OCI-LY3 (cell line): ENCODE measurements at regions not wholly inside any gene's neighbourhood (a gene's known extent, or its start where the extent isn't known, plus 50 kb on each side); places are given as distances from the start of the nearest gene placed in this dataset.

Source experiments
- H2AFZ ChIP-seq: fragments of 200-600, 300-600 bp; shearing (Covaris generic); 2 replicates; pipeline ENCODE4 v1.6.0; 2014; ENCODE audit warnings: antibody characterized with exemption, low read depth, low read length
- H3K27ac ChIP-seq: fragments of 200-600, 300-600 bp; sonication (generic); 2 replicates; pipeline ENCODE4 v1.5.1; 2014; ENCODE audit warnings: mild to moderate bottlenecking, low read length, moderate library complexity, mixed read lengths
- H3K27me3 ChIP-seq: fragments of 200-600, 300-600 bp; sonication (generic); 2 replicates; pipeline ENCODE4 v1.6.1; 2014; ENCODE audit warnings: low read depth, low read length, mixed read lengths
- H3K36me3 ChIP-seq: fragments of 200-600, 300-600 bp; sonication (generic); replicated peaks from 2 replicates; pipeline ENCODE3; 2014; ENCODE audit warnings: low read depth, low read length, mixed read lengths
- H3K4me1 ChIP-seq: fragments of 300-600, 200-600 bp; sonication (generic); 2 replicates; pipeline ENCODE4 v1.6.1; 2014; ENCODE audit warnings: low read length, mixed read lengths
- H3K4me2 ChIP-seq: fragments of 200-600, 300-600 bp; sonication (generic); 2 replicates; pipeline ENCODE4 v1.6.1; 2014; ENCODE audit warnings: low read length, mixed read lengths
- H3K4me3 ChIP-seq: fragments of 300-600, 200-600 bp; sonication (generic); 2 replicates; pipeline ENCODE4 v1.5.1; 2014; ENCODE audit warnings: antibody characterized with exemption, mild to moderate bottlenecking, low read length, moderate library complexity
- H3K79me2 ChIP-seq: fragments of 300-600, 200-600 bp; shearing (Covaris generic); 2 replicates; pipeline ENCODE4 v1.6.1; 2014; ENCODE audit warnings: mild to moderate bottlenecking, low read length, mixed read lengths
- H3K9ac ChIP-seq: fragments of 300-600, 200-600 bp; shearing (Covaris generic); 2 replicates; pipeline ENCODE4 v1.6.0; 2014; ENCODE audit warnings: mild to moderate bottlenecking, low read length, moderate library complexity
- H3K9me3 ChIP-seq: fragments of 200-600, 300-600 bp; shearing (Covaris generic); 2 replicates; pipeline ENCODE4 v1.6.1; 2014; ENCODE audit warnings: low read length, mixed read lengths; ENCODE audit not compliant: insufficient read depth
- H4K20me1 ChIP-seq: fragments of 200-600, 300-600 bp; sonication (generic); 2 replicates; pipeline ENCODE4 v1.6.1; 2016; ENCODE audit warnings: low read length, mixed read lengths; ENCODE audit not compliant: insufficient read depth
- CTCF ChIP-seq: fragments of 200-600, 300-600 bp; sonication (generic); IDR thresholded peaks from 2 replicates; pipeline ENCODE4 v1.5.1; 2014; ENCODE audit warnings: antibody characterized with exemption, low read length, low read depth
- EZH2phosphoT487 ChIP-seq: fragments of 200-600 bp; shearing (Covaris generic); IDR thresholded peaks from 2 replicates; pipeline ENCODE4 v1.6.1; 2018; ENCODE audit warnings: antibody characterized with exemption, mixed run types, low read depth

DNA sequence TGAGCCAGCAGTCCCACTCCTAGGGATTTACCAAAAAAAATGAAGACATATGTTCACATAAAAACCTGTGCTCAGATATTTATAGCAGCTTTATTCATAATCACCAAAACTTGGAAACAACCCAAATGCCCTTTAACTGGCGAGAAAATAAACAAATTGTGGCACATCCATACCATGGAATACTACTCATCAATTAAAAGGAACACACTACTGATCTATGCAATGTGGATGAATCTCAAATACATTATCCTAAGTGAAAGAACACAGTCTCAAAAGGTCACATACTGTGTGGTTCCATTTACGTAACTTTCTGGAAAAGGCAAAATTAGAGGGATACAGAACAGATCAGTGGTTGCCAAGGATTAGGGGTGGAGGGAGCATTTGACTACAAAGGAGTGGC, 394.5 kb downstream of the SHQ1 start:
- no peak for TF ChIP-seq EZH2phosphoT487
- H3K4me3 ChIP-seq: no peak overlapping the region

DNA sequence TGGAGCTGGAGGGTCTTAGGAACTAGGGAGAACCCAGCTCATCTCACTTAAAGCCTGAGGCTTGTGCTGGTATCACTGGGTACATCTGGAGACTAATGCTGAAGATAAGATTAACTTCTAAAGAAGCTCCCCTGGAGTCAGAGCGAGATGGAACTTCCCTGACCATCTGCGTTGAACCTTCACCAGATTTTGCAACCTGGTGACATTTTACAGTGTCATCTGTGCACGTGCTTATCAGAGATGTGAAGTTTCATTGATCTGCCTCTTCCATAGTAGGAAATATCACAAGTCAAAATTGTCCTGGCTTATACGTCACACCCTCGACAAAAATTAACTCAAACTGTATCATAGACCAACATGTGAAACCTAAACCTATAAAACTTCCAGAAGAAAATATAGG, 395.5 kb downstream of the SHQ1 start:
- peaks cover 13% of the 10 kb centered on the region for H3K4me1 ChIP-seq
- H3K36me3 ChIP-seq: no peaks in the 10 kb centered on the region
- H3K9me3 ChIP-seq: no peaks in the 10 kb centered on the region
- H3K9ac ChIP-seq: no peak overlapping the region
- no peak overlapping the region for H3K27ac ChIP-seq
- H3K4me2 ChIP-seq: no peak overlapping the region
- no peaks in the 10 kb centered on the region for H4K20me1 ChIP-seq
- H3K79me2 ChIP-seq: no peaks in the 10 kb centered on the region
- no peak for TF ChIP-seq CTCF
- TF ChIP-seq EZH2phosphoT487: no peak
- H2AFZ ChIP-seq: no peak overlapping the region
- no peak overlapping the region for H3K4me3 ChIP-seq
- peaks cover 51% of the 10 kb centered on the region for H3K27me3 ChIP-seq

More for the DNA sequence above, 394.5 kb downstream of the SHQ1 start:
- no peak overlapping the region for H3K9ac ChIP-seq
- H3K4me1 ChIP-seq: peaks cover 13% of the 10 kb centered on the region
- no peak overlapping the region for H2AFZ ChIP-seq
- H3K9me3 ChIP-seq: no peaks in the 10 kb centered on the region
- no peak overlapping the region for H3K4me2 ChIP-seq
- H3K27ac ChIP-seq: no peak overlapping the region
- H3K79me2 ChIP-seq: no peaks in the 10 kb centered on the region
- no peaks in the 10 kb centered on the region for H3K36me3 ChIP-seq
- no peaks in the 10 kb centered on the region for H4K20me1 ChIP-seq
- peaks cover 48% of the 10 kb centered on the region for H3K27me3 ChIP-seq

- Histone ChIP-seq H3K27me3 (peaks cover 51% of the 10 kb centered on the region), H3K27ac (no peak overlapping the region), H2AFZ (no peak overlapping the region), H3K9ac (no peak overlapping the region), H3K36me3 (no peaks in the 10 kb centered on the region), H3K79me2 (no peaks in the 10 kb centered on the region), H4K20me1 (no peaks in the 10 kb centered on the region), H3K9me3 (no peaks in the 10 kb centered on the region), H3K4me3 (0 out of 2 replicates have a peak overlapping the region, but pooled peaks have one; percentile 5), H3K4me1 (peaks cover 18% of the 10 kb centered on the region), H3K4me2 (peak overlapping the region; percentile 16)
- TF ChIP-seq EZH2phosphoT487: no peak
- TF ChIP-seq CTCF: no peak
These were observed 396.4 kb downstream of the SHQ1 start for GRCh38 chr3:72451841-72452240.

GRCh38 chr3:72449551-72449950, 398.7 kb downstream of the SHQ1 start:
- no peak overlapping the region for H3K27ac ChIP-seq
- no peak overlapping the region for H2AFZ ChIP-seq
- H3K79me2 ChIP-seq: peaks cover 22% of the 10 kb centered on the region
- peaks cover 11% of the 10 kb centered on the region for H3K36me3 ChIP-seq
- TF ChIP-seq EZH2phosphoT487 (no peak), CTCF (no peak)
- no peak overlapping the region for H3K9ac ChIP-seq
- H3K27me3 ChIP-seq: peaks cover 46% of the 10 kb centered on the region
- H3K9me3 ChIP-seq: no peaks in the 10 kb centered on the region
- H3K4me2 ChIP-seq: no peak overlapping the region
- peaks cover 21% of the 10 kb centered on the region for H4K20me1 ChIP-seq
- no peak overlapping the region for H3K4me3 ChIP-seq
- peaks cover 29% of the 10 kb centered on the region for H3K4me1 ChIP-seq

GRCh38 chr3:72448858-72449257, 399.4 kb downstream of the SHQ1 start:
- peaks cover 29% of the 10 kb centered on the region for H3K4me1 ChIP-seq
- no peaks in the 10 kb centered on the region for H3K9me3 ChIP-seq
- H3K9ac ChIP-seq: no peak overlapping the region
- TF ChIP-seq EZH2phosphoT487 (no peak), CTCF (no peak)
- peaks cover 17% of the 10 kb centered on the region for H3K36me3 ChIP-seq
- peaks cover 39% of the 10 kb centered on the region for H3K27me3 ChIP-seq
- no peak overlapping the region for H3K4me3 ChIP-seq
- no peak overlapping the region for H2AFZ ChIP-seq
- peaks cover 29% of the 10 kb centered on the region for H3K79me2 ChIP-seq
- H4K20me1 ChIP-seq: peaks cover 28% of the 10 kb centered on the region
- no peak overlapping the region for H3K4me2 ChIP-seq
- H3K27ac ChIP-seq: no peak overlapping the region
